Activated naive CD8-positive, alpha-beta T cell treated with anti-CD3 and anti-CD28 coated beads, Interleukin-2, amount 50 U/mL, for 24 hours (primary cell): ENCODE measurements at regions not wholly inside any gene's neighbourhood (a gene's known extent, or its start where the extent isn't known, plus 50 kb on each side); places are given as distances from the start of the nearest gene placed in this dataset.
A peak's percentile ranks its signal among the peaks of the same experiment; 100 is the strongest.

Experiments used
- ATAC-seq: fragments of 150-1000 bp; cut with Tn5 transposase; one replicate; pipeline ENCODE4 v1.10.0; 2021
- DNase-seq: peaks from one replicate; pipeline ENCODE4 v3.0.0; 2021
- H3K27ac Mint-ChIP-seq: one replicate; pipeline ENCODE4 v1.8.0; 2021; ENCODE audit warnings: mild to moderate bottlenecking, mixed read lengths
- H3K27me3 Mint-ChIP-seq: one replicate; pipeline ENCODE4 v1.8.0; 2021; ENCODE audit warnings: mixed read lengths
- H3K36me3 Mint-ChIP-seq: one replicate; pipeline ENCODE4 v1.8.0; 2021; ENCODE audit warnings: low read depth, mixed read lengths
- H3K4me1 Mint-ChIP-seq: one replicate; pipeline ENCODE4 v1.8.0; 2021; ENCODE audit warnings: mixed read lengths
- H3K4me3 Mint-ChIP-seq: one replicate; pipeline ENCODE4 v1.8.0; 2021; ENCODE audit warnings: mild to moderate bottlenecking, moderate library complexity, mixed read lengths
- H3K9me3 Mint-ChIP-seq: one replicate; pipeline ENCODE4 v1.8.0; 2021; ENCODE audit warnings: mixed read lengths

GRCh38 chr4:26131711-26132110, 189.1 kb upstream of the RBPJ start:
- Mint-ChIP-seq H3K4me3 (no peak overlapping the region), H3K27ac (peak overlapping the region; percentile 59), H3K4me1 (peaks cover 57% of the 10 kb centered on the region), H3K27me3 (peaks cover 3% of the 10 kb centered on the region), H3K36me3 (peaks cover 5% of the 10 kb centered on the region), H3K9me3 (peaks cover 17% of the 10 kb centered on the region)
- peak; percentile 45 for DNase-seq
- ATAC-seq, result peak; percentile 60

DNA sequence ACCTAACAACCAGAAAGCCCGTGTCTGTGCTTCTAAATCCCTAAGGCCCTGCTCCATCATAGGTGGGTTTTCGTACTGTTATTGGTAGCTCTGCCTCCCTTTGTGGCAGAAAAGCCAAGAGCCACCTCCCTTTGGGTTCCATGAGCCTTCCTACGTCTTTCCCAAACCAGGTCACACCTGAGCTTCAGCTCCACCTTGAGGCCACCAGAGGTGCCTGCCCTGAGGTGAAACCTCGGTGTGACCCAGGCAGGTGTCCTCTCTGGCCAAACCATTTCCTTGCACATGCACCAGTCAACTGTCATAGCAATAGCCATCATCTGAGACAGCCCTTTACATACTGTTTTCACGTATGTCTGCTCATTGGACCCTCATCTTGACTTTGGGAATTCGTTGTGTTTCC, 188.0 kb upstream of the RBPJ start:
- no peak for ATAC-seq
- Mint-ChIP-seq H3K9me3 (peaks cover 13% of the 10 kb centered on the region), H3K4me3 (no peak overlapping the region), H3K27ac (peak overlapping the region; percentile 65), H3K36me3 (peaks cover 5% of the 10 kb centered on the region), H3K27me3 (peaks cover 1% of the 10 kb centered on the region), H3K4me1 (peaks cover 49% of the 10 kb centered on the region)
- no peak for DNase-seq

DNA sequence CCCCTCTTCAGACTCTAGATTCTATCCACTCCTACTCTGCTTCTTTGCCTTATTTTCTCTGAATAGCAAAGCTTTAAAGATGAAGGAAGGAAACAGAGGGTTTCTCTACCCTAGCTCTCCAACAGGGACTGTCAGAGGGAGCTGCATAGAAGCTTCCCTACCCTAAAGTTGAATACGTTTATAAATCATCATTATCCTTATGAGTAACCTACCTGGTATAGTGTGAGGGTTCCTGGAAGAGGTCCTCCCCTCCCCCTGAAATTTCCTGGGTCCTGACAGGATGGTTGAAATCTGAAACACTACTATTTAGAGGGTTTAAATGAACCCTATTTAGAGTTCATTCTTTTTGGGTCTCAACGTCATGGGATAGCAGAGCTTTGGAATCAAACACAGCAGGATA, 187.0 kb upstream of the RBPJ start:
- peaks cover 45% of the 10 kb centered on the region for H3K4me1 Mint-ChIP-seq
- no peak overlapping the region for H3K4me3 Mint-ChIP-seq
- H3K27me3 Mint-ChIP-seq, result peaks cover 1% of the 10 kb centered on the region
- H3K9me3 Mint-ChIP-seq, result peaks cover 5% of the 10 kb centered on the region
- H3K27ac Mint-ChIP-seq, result peak overlapping the region; percentile 59
- DNase-seq (no peak), ATAC-seq (peak; percentile 31)
- H3K36me3 Mint-ChIP-seq, result peaks cover 3% of the 10 kb centered on the region

- DNase-seq (no peak), ATAC-seq (no peak)
- peaks cover 48% of the 10 kb centered on the region for H3K4me1 Mint-ChIP-seq
- H3K4me3 Mint-ChIP-seq, result no peak overlapping the region
- peaks cover 1% of the 10 kb centered on the region for H3K27me3 Mint-ChIP-seq
- H3K27ac Mint-ChIP-seq, result no peak overlapping the region
- H3K36me3 Mint-ChIP-seq, result peaks cover 3% of the 10 kb centered on the region
- peaks cover 4% of the 10 kb centered on the region for H3K9me3 Mint-ChIP-seq
Observed at GRCh38 chr4:26135331-26135730, 185.5 kb upstream of the RBPJ start.

GRCh38 chr4:26136615-26137014, 184.2 kb upstream of the RBPJ start:
- DNase-seq, result no peak
- peaks cover 1% of the 10 kb centered on the region for H3K27me3 Mint-ChIP-seq
- peaks cover 4% of the 10 kb centered on the region for H3K9me3 Mint-ChIP-seq
- ATAC-seq, result no peak
- no peak overlapping the region for H3K27ac Mint-ChIP-seq
- no peak overlapping the region for H3K4me3 Mint-ChIP-seq
- peaks cover 3% of the 10 kb centered on the region for H3K36me3 Mint-ChIP-seq
- peaks cover 37% of the 10 kb centered on the region for H3K4me1 Mint-ChIP-seq

DNA sequence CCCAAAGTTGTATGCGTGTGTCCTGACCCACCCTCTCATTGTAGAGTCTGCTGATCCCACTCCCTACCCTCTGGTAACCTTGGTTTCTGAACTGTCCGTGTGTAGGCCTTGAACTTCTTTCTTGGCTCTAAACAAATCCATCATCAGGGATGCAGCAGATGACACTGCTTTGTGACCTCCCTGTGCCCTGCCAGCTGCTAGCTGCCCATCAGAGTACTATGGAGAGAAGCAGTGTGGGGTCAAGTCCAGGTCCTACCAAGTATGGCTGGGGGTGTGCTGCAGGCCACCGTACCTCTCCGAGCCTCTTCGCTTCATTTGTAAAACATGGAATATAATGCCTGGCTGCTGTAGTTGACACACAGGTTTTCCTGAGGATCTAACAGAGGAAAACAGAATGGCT, 183.5 kb upstream of the RBPJ start:
- Mint-ChIP-seq H3K36me3 (peaks cover 3% of the 10 kb centered on the region), H3K9me3 (peaks cover 4% of the 10 kb centered on the region), H3K4me1 (peaks cover 37% of the 10 kb centered on the region), H3K27me3 (peaks cover 1% of the 10 kb centered on the region), H3K4me3 (no peak overlapping the region), H3K27ac (no peak overlapping the region)
- ATAC-seq (no peak), DNase-seq (no peak)

GRCh38 chr4:26139310-26139924, 181.4 kb upstream of the RBPJ start:
- Mint-ChIP-seq H3K36me3 (peaks cover 5% of the 10 kb centered on the region), H3K27me3 (peaks cover 3% of the 10 kb centered on the region), H3K27ac (no peak overlapping the region), H3K4me3 (no peak overlapping the region), H3K4me1 (peaks cover 24% of the 10 kb centered on the region), H3K9me3 (peaks cover 4% of the 10 kb centered on the region)
- peak; percentile 53 for ATAC-seq
- DNase-seq, result no peak

- ATAC-seq, result peak; percentile 33
- Mint-ChIP-seq H3K9me3 (no peaks in the 10 kb centered on the region), H3K27ac (no peak overlapping the region), H3K4me3 (no peak overlapping the region), H3K36me3 (peaks cover 2% of the 10 kb centered on the region), H3K27me3 (peaks cover 3% of the 10 kb centered on the region), H3K4me1 (peaks cover 33% of the 10 kb centered on the region)
- DNase-seq, result no peak
Observed at GRCh38 chr4:26140150-26140898, 180.5 kb upstream of the RBPJ start.

- H3K9me3 Mint-ChIP-seq, result no peaks in the 10 kb centered on the region
- no peak for ATAC-seq
- peaks cover 3% of the 10 kb centered on the region for H3K27me3 Mint-ChIP-seq
- H3K4me3 Mint-ChIP-seq, result no peak overlapping the region
- peaks cover 2% of the 10 kb centered on the region for H3K36me3 Mint-ChIP-seq
- H3K4me1 Mint-ChIP-seq, result peaks cover 39% of the 10 kb centered on the region
- DNase-seq, result no peak
- no peak overlapping the region for H3K27ac Mint-ChIP-seq
Observed at GRCh38 chr4:26141051-26141721, 179.6 kb upstream of the RBPJ start.

GRCh38 chr4:26141911-26142638, 178.7 kb upstream of the RBPJ start:
- peak overlapping the region; percentile 26 for H3K27ac Mint-ChIP-seq
- ATAC-seq (peak; percentile 22), DNase-seq (no peak)
- peaks cover 2% of the 10 kb centered on the region for H3K36me3 Mint-ChIP-seq
- H3K27me3 Mint-ChIP-seq, result peaks cover 3% of the 10 kb centered on the region
- no peak overlapping the region for H3K4me3 Mint-ChIP-seq
- H3K4me1 Mint-ChIP-seq, result peaks cover 39% of the 10 kb centered on the region
- H3K9me3 Mint-ChIP-seq, result no peaks in the 10 kb centered on the region

GRCh38 chr4:26144526-26145155, 176.2 kb upstream of the RBPJ start:
- DNase-seq (no peak), ATAC-seq (no peak)
- Mint-ChIP-seq H3K9me3 (peaks cover 6% of the 10 kb centered on the region), H3K27me3 (peaks cover 6% of the 10 kb centered on the region), H3K36me3 (peaks cover 4% of the 10 kb centered on the region), H3K4me1 (peaks cover 50% of the 10 kb centered on the region), H3K4me3 (peak overlapping the region; percentile 13), H3K27ac (peak overlapping the region; percentile 73)

DNA sequence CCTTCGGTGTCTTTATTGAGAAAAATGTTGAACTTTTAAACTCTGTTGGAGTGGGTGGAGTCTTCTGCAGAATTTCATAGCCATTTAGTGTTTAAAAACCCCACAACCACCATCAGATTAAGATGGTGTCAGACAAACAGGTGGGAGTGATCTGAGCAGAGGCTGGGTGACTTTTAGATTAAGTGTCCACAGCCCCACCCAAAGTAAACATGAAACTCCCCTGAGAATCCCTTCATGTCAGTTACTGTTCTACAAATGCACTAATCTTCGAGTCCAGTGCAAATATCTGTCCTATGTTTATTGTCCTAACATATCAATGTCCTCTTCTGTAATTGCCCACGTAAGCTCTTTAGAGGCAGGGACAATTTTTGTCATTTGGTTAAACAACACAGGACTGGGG, 175.6 kb upstream of the RBPJ start:
- H3K4me3 Mint-ChIP-seq, result peak overlapping the region; percentile 13

GRCh38 chr4:26148927-26149326, 171.9 kb upstream of the RBPJ start:
- H3K27me3 Mint-ChIP-seq, result peaks cover 3% of the 10 kb centered on the region
- DNase-seq (no peak), ATAC-seq (no peak)
- H3K27ac Mint-ChIP-seq, result peak overlapping the region; percentile 55
- no peak overlapping the region for H3K4me3 Mint-ChIP-seq
- peaks cover 59% of the 10 kb centered on the region for H3K4me1 Mint-ChIP-seq
- H3K36me3 Mint-ChIP-seq, result peaks cover 3% of the 10 kb centered on the region
- H3K9me3 Mint-ChIP-seq, result peaks cover 6% of the 10 kb centered on the region

More for the DNA sequence above, 175.6 kb upstream of the RBPJ start:
- peaks cover 6% of the 10 kb centered on the region for H3K36me3 Mint-ChIP-seq
- H3K9me3 Mint-ChIP-seq, result peaks cover 6% of the 10 kb centered on the region
- ATAC-seq (peak; percentile 66), DNase-seq (no peak)
- H3K27ac Mint-ChIP-seq, result peak overlapping the region; percentile 73
- peaks cover 6% of the 10 kb centered on the region for H3K27me3 Mint-ChIP-seq
- peaks cover 52% of the 10 kb centered on the region for H3K4me1 Mint-ChIP-seq

DNA sequence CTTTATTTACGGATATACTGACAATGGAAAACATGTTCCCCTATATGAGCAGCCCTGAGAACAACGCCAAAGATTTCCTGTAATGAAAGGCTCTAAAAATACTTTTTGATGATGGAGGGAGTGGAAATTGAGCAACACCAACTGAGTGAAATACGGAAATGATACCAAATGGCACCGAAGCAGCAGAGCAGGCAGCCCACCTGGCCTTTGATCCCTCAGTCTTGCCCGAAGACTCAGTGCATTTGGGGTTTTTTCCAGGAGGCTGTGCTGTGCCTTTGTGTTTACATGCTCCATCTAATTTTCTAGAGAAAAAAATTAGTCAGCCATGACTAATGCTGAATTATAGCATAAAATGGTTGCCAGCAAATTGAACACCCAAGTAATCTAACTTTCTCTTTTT, 169.9 kb upstream of the RBPJ start:
- Mint-ChIP-seq H3K27ac (peak overlapping the region; percentile 82), H3K4me1 (peaks cover 47% of the 10 kb centered on the region), H3K4me3 (no peak overlapping the region), H3K27me3 (peaks cover 5% of the 10 kb centered on the region), H3K9me3 (peaks cover 6% of the 10 kb centered on the region), H3K36me3 (peaks cover 3% of the 10 kb centered on the region)
- peak; percentile 81 for ATAC-seq
- DNase-seq, result no peak
